Gastrocnemius medialis (tissue), 4 donors: ENCODE measurements at regions not wholly inside any gene's neighbourhood (a gene's known extent, or its start where the extent isn't known, plus 50 kb on each side); places are given as distances from the start of the nearest gene placed in this dataset.

Experiments
- POLR2A ChIP-seq, 2 donors: fragments of 450-650 bp; IDR thresholded peaks; one replicate each; pipeline ENCODE4 v1.6.1; 2017; ENCODE audit warnings: antibody characterized with exemption in 2 of 2, mild to moderate bottlenecking in 2 of 2, moderate library complexity in 2 of 2
- TF ChIP-seq, protein P1 (sequence below), 5 experiments: fragments of 450-650 bp in 3 of 5; fragments of 200-600 bp in 2 of 5; sonication (generic) in 2 of 5; IDR thresholded peaks in 4 of 5; conservative IDR thresholded peaks in 1 of 5; 1 replicate in 4 of 5; 2 replicates in 1 of 5; pipeline ENCODE4 v1.5.1; 2016 to 2019; ENCODE audit warnings: antibody characterized with exemption in 5 of 5, mild to moderate bottlenecking in 3 of 5, moderate library complexity in 3 of 5

DNA sequence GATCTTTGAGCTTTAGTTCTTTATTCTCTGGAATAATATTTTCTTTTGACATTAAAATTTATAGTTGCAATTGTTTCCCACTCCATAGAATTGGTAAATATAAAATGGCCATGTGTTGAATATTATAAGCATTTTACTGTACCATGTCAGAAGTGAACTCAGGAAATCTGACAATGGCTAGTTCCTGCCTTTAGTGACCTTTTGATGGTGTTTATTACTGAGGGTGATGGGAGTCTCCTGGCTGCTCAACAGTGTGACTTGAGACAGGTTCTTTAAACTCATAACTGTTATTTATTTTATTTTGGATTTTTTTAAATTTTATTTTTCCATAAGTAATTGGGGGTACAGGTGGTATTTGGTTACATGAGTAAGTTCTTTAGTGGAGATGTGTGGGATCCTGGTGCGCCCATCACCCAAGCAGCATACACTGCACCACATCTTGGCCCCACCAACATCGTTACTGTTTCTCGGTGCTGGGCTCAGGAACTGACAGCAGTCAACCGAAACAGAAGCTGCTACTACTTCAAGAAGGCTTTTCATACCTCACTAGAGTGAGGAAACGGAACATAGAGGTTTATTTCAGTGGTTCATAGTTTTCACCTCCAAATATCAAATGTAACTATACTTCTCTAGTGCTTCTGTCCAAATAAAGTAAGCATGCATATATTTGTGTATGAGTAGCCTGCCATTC, 90.4 kb downstream of the PLEKHG1 start:
- TF ChIP-seq, protein P1, sequence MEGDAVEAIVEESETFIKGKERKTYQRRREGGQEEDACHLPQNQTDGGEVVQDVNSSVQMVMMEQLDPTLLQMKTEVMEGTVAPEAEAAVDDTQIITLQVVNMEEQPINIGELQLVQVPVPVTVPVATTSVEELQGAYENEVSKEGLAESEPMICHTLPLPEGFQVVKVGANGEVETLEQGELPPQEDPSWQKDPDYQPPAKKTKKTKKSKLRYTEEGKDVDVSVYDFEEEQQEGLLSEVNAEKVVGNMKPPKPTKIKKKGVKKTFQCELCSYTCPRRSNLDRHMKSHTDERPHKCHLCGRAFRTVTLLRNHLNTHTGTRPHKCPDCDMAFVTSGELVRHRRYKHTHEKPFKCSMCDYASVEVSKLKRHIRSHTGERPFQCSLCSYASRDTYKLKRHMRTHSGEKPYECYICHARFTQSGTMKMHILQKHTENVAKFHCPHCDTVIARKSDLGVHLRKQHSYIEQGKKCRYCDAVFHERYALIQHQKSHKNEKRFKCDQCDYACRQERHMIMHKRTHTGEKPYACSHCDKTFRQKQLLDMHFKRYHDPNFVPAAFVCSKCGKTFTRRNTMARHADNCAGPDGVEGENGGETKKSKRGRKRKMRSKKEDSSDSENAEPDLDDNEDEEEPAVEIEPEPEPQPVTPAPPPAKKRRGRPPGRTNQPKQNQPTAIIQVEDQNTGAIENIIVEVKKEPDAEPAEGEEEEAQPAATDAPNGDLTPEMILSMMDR (IDR thresholded peaks at IDR 0.05 in 4 of 5, conservative IDR thresholded peaks at IDR 0.05 in 1 of 5): no peak
- no peak for TF ChIP-seq POLR2A (IDR thresholded peaks at IDR 0.05)
